ENCODE measurements at regions not wholly inside any gene's neighbourhood (a gene's known extent, or its start where the extent isn't known, plus 50 kb on each side); places are given as distances from the start of the nearest gene placed in this dataset.

GRCh38 chr10:31687663-31688482 is 240.8 kb downstream of the ARHGAP12 start:
- Histone ChIP-seq H4K20me1 (ENCODE audit: insufficient read depth, low read length) (no peaks in the 10 kb centered on the region), H3K4me2 (ENCODE audit: low read length) (no peak overlapping the region), H3F3A (ENCODE audit: insufficient read depth, low read length) (no peaks in the 10 kb centered on the region), H3K9me2 (ENCODE audit: low read depth, low read length) (no peaks in the 10 kb centered on the region), H3K36me3 (ENCODE audit: insufficient read depth, low read length) (no peaks in the 10 kb centered on the region), H3K4me1 (ENCODE audit: insufficient read depth, low read length, severe bottlenecking) (no peaks in the 10 kb centered on the region), H3K27ac (ENCODE audit: low read depth, low read length, poor library complexity, severe bottlenecking) (no peak overlapping the region), H3K79me2 (ENCODE audit: insufficient read depth, low read length) (no peaks in the 10 kb centered on the region), H3K9ac (ENCODE audit: low read length) (no peak overlapping the region), H3K4me3 (ENCODE audit: low read depth, low read length, poor library complexity, severe bottlenecking) (no peak overlapping the region), H2AFZ (ENCODE audit: low read length) (no peak overlapping the region), H3K27me3 (ENCODE audit: insufficient read depth, low read length) (no peaks in the 10 kb centered on the region), H3K9me3 (ENCODE audit: low read length) (peaks cover 8% of the 10 kb centered on the region; the same call in 1 of the 2 replicates)
- no peak for TF ChIP-seq EZH2 (IDR thresholded peaks at IDR 0.05; ENCODE audit: borderline replicate concordance, low read length)
- TF ChIP-seq CTCF (IDR thresholded peaks at IDR 0.05; ENCODE audit: low read length) = no peak

GRCh38 chr10:31686599-31686998 is 242.0 kb downstream of the ARHGAP12 start:
- H3K9ac ChIP-seq (ENCODE audit: low read length) = no peak overlapping the region
- H3K9me3 ChIP-seq (ENCODE audit: low read length) = peaks cover 10% of the 10 kb centered on the region; the same call in 1 of the 2 replicates
- H3K27me3 ChIP-seq (ENCODE audit: insufficient read depth, low read length) = no peaks in the 10 kb centered on the region
- no peaks in the 10 kb centered on the region for H3K79me2 ChIP-seq (ENCODE audit: insufficient read depth, low read length)
- H3F3A ChIP-seq (ENCODE audit: insufficient read depth, low read length) = no peaks in the 10 kb centered on the region
- no peak overlapping the region for H3K27ac ChIP-seq (ENCODE audit: low read depth, low read length, poor library complexity, severe bottlenecking)
- H2AFZ ChIP-seq (ENCODE audit: low read length) = no peak overlapping the region
- H3K9me2 ChIP-seq (ENCODE audit: low read depth, low read length) = no peaks in the 10 kb centered on the region
- TF ChIP-seq EZH2 (IDR thresholded peaks at IDR 0.05; ENCODE audit: borderline replicate concordance, low read length) (no peak), CTCF (IDR thresholded peaks at IDR 0.05; ENCODE audit: low read length) (no peak)
- H3K36me3 ChIP-seq (ENCODE audit: insufficient read depth, low read length) = no peaks in the 10 kb centered on the region
- no peak overlapping the region for H3K4me3 ChIP-seq (ENCODE audit: low read depth, low read length, poor library complexity, severe bottlenecking)
- H4K20me1 ChIP-seq (ENCODE audit: insufficient read depth, low read length) = no peaks in the 10 kb centered on the region
- H3K4me1 ChIP-seq (ENCODE audit: insufficient read depth, low read length, severe bottlenecking) = no peaks in the 10 kb centered on the region
- H3K4me2 ChIP-seq (ENCODE audit: low read length) = no peak overlapping the region

- H3K27ac ChIP-seq (ENCODE audit: low read depth, low read length, poor library complexity, severe bottlenecking) = no peak overlapping the region
- H3K36me3 ChIP-seq (ENCODE audit: insufficient read depth, low read length) = no peaks in the 10 kb centered on the region
- H3K4me3 ChIP-seq (ENCODE audit: low read depth, low read length, poor library complexity, severe bottlenecking) = no peak overlapping the region
- H3K4me2 ChIP-seq (ENCODE audit: low read length) = no peak overlapping the region
- no peaks in the 10 kb centered on the region for H3K79me2 ChIP-seq (ENCODE audit: insufficient read depth, low read length)
- no peaks in the 10 kb centered on the region for H3K4me1 ChIP-seq (ENCODE audit: insufficient read depth, low read length, severe bottlenecking)
- H3K27me3 ChIP-seq (ENCODE audit: insufficient read depth, low read length) = no peaks in the 10 kb centered on the region
- H2AFZ ChIP-seq (ENCODE audit: low read length) = no peak overlapping the region
- no peaks in the 10 kb centered on the region for H3K9me2 ChIP-seq (ENCODE audit: low read depth, low read length)
- TF ChIP-seq CTCF (IDR thresholded peaks at IDR 0.05; ENCODE audit: low read length) (no peak), EZH2 (IDR thresholded peaks at IDR 0.05; ENCODE audit: borderline replicate concordance, low read length) (no peak)
- H4K20me1 ChIP-seq (ENCODE audit: insufficient read depth, low read length) = no peaks in the 10 kb centered on the region
- H3F3A ChIP-seq (ENCODE audit: insufficient read depth, low read length) = no peaks in the 10 kb centered on the region
- H3K9ac ChIP-seq (ENCODE audit: low read length) = no peak overlapping the region
- peaks cover 10% of the 10 kb centered on the region; the same call in 1 of the 2 replicates for H3K9me3 ChIP-seq (ENCODE audit: low read length)
These were observed 244.9 kb downstream of the ARHGAP12 start for GRCh38 chr10:31683682-31684081.

All from OCI-LY1 (cell line).